SHP77 treated with DMSO at 0.1 percent for 48 hours (cell line): ENCODE measurements at regions not wholly inside any gene's neighbourhood (a gene's known extent, or its start where the extent isn't known, plus 50 kb on each side); places are given as distances from the start of the nearest gene placed in this dataset.
A peak's percentile ranks its signal among the peaks of the same experiment; 100 is the strongest.

Experiments
- DNase-seq: peaks from one replicate; lab custom pipeline; 2025; lab: John Stamatoyannopoulos, UW

- no peak for DNase-seq
Observed at GRCh38 chr2:189267925-189268579, 88.5 kb upstream of the COL5A2 start.

DNA sequence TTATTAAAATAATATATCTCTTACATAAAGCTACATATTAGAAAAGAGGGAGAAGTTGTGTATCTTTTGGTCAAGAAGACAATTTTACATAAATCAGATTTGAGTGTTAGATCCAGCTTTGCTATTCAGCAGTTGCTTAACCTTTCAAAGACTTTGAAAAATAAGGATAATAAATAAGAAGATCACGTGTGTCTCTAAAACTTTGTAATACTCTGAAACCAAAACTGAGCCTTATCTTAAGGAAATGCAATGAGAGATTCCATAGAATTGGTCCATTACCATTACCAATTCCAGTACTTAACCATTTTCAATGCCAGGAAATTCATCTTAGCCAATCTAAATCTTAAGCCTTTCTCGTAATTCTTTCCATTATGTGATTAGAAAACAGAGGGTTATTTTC lies 89.2 kb upstream of the COL5A2 start:
- DNase-seq, result no peak

GRCh38 chr2:189273734-189274133 lies 94.2 kb upstream of the COL5A2 start:
- DNase-seq, result no peak

GRCh38 chr2:189274361-189274760 lies 94.8 kb upstream of the COL5A2 start:
- no peak for DNase-seq

GRCh38 chr2:189276277-189276676 lies 96.7 kb upstream of the COL5A2 start:
- DNase-seq, result no peak

DNA sequence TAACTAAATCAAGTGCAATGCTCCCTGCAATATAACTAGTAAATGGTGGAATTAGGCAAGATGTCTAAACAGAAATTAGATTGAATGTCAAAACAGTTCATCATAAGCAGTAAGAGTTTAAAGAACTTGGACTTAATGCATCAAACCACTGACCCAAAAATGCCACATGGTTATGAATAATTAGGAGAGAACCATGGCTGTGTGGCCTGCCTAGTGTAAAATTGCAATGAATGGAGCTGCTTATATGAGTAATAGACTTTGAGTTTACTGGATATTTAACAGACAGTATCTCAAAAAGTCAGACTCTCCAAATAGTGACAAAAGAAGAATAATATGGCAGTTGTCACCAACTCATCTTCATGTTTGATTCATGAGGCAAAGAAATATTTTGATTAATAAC lies 101.6 kb upstream of the COL5A2 start:
- DNase-seq, result no peak

DNA sequence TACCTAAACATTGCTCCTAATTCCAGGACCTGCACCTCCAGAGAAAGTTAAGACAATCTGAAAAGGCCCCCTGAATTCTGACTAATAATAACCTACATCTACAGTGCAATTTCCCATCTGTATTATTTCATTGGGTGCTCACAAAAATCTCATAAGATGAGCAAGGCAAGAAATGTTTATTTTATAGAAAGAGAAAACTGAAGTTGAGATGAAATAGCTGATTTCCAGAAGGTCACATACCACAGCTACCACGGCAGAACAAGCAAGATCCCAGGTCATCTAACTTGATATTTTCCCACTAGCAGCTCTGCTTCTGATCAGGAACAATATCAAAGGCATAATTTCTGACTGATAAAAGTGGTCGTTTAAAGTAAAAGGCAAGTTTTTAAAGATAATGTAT lies 105.8 kb upstream of the COL5A2 start:
- DNase-seq, result no peak

DNA sequence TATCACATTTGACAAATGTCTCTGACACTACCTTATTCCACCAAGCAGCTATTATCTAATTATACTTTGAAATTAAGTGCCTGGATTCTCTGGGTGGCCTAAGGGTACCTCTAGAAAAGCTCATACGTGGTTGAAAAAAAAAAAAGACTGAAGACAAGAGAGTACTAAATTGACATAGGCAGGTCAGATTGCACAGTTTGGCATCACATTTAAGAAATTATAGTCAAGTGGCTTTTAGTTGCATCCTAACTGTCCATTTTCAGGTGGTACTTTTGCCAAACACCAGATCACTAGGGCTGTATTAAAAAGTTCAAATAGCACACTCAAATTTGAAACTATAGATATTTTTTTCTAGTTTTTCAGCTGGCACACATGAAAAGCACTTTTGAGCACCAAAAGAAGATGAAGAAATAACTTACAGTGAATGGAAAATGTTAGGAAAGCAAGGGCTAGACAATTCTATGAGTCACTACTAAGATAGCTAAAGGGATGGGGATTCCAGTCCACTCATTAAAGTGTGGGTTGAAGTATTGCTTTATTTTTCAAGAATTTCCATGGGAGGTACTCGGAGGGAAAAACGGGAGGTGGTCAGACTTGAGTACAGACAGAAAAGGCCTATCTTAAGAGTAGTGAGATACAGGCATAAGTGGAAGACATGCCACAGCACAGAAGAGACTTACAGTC lies 106.5 kb upstream of the COL5A2 start:
- no peak for DNase-seq

GRCh38 chr2:189287363-189287762 lies 107.8 kb upstream of the COL5A2 start:
- no peak for DNase-seq

- peak; percentile 58 for DNase-seq
Observed at GRCh38 chr2:189287982-189288521, 108.5 kb upstream of the COL5A2 start.

- DNase-seq, result no peak
Observed at GRCh38 chr2:189291460-189291859, 111.9 kb upstream of the COL5A2 start.

DNA sequence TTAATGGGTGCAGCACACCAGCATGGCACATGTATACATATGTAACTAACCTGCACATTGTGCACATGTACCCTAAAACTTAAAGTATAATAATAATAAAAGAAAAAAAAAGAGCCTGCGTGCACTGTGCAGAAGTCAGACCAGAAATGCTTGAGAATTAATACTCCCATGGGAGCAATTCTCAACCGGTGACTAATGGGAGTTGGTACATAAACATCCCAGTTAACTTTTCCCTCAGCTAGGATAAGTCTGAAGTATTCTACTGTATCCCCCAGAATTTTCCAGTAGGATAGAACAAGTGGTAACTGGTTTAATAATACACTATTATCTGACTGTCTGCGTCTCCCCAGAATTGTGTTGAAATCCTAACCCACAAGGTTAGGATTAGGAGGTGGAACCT lies 113.6 kb upstream of the COL5A2 start:
- DNase-seq, result no peak

- DNase-seq, result no peak
Observed at GRCh38 chr2:189297446-189297845, 117.9 kb upstream of the COL5A2 start.

DNA sequence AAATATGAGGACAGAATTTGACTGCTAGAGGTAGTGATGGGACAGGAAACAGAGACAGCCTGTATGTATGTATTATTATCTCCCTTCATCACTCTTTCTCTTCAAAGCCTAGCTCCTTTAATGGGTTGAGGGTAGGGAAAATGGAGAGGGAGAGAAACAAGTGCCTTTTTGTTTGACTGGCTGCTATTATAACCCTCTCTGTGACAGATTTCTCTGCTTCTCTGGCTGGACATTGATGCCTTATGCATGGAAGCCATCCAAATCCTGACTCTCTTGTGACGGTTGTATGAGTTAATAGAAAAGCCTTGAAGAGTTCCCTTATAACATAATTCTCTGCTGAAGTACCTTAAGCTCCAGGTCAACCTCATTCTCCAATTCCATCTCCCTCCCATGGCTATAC lies 118.5 kb upstream of the COL5A2 start:
- DNase-seq, result no peak

- no peak for DNase-seq
Observed at GRCh38 chr2:189298481-189298880, 118.9 kb upstream of the COL5A2 start.

GRCh38 chr2:189299974-189300373 lies 120.4 kb upstream of the COL5A2 start:
- DNase-seq, result no peak

DNA sequence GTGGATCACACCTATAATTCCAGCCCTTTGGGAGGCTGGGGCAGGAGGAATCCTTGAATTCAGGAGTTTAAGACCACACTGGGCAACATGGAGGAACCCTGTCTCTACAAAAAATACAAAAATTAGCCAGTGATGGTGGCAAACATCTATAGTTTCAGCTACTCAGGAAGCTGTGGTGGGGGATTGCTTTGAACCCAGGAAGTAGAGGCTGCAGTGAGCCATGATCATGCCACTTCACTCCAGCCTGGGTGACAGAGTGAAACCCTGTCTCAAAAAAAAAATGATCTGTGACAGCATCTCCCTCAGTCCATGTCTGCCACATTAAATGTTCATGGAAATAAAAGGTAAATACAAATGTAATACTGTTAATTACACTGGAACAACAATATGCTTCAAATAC lies 121.4 kb upstream of the COL5A2 start:
- DNase-seq, result no peak

GRCh38 chr2:189302274-189302948 lies 122.8 kb upstream of the COL5A2 start:
- no peak for DNase-seq

- no peak for DNase-seq
Observed at GRCh38 chr2:189304360-189304759, 124.8 kb upstream of the COL5A2 start.

DNA sequence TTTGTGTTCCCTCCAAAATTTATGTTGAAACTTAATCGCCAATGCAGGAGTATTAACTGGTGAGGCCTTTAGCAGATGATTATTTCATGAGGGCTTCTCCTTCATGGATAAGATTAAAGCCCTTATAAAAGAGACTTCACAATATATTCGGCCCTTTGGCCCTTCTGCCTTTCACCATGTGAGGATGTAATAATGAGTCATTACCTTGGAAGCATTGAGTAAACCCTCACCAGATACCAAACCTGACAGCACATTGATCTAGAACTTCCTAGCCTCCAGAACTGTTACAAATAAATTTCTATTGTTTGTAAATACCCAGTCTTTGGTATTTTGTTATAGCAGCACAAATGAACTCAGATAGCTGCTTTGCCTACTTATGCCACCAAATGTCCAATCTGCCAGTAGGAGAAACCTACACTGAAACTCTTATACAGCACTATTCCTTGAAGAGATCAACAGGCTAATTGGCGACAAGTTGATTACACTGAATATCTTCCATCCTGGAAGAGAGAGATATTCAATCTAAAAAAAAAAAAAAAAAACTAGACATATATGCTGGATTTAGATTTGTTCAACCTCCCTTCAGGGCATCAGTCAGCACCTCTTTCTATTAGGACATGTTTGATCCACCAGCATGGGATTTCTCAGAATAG lies 125.9 kb upstream of the COL5A2 start:
- no peak for DNase-seq

DNA sequence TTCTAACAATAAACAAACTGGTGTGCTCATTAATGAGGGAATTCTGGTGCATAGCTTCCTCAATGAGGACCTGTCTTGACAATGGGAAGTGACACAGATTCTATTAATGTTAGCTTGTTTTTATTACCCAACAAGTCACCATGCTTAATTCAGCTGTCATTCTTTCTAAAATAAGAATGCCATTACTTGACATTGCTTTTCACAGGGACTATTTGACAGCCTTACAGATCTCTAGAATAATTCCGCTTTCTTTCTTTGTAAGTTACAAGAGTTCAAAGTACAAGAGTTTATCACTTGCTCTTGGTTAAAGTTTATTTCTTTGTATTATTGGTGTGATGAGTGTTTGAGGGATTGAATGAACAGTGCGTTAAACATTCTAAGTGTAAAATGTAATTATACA lies 127.0 kb upstream of the COL5A2 start:
- no peak for DNase-seq

DNA sequence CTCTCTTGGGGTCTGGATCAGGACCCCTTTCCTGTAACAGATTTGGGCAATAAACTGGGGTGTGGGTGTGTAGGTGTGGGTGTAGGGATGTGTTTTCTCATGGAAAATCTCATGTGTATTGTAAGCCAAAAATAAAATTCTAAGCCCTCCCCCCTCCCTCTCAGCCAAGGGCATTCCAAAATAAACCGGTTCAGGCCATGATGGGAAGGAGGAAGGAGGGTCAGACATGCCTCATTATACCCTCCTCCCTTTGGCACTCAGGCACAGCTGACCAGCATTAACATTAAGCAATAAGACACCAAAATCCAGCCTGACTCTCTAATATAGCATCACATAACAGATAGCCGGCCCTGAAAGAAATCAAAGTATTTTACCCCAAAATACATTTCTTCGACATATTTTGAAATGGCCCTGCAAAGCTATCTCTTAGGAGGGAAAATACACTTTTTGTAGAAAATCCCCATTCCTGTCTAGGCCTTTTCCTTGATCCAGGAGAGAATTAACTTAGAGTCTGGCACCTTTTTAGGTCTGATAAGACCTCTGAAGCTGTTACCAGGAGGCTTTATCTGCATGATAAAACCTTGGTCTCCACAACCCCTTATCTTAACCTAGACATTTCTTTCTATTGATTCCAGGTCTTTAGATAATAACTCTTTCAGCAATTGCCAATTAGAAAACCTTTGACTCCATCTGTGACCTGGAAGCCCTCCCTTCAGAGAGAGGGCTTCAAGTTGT lies 128.7 kb upstream of the COL5A2 start:
- DNase-seq, result no peak
